OCI-LY7 (cell line): ENCODE measurements at regions not wholly inside any gene's neighbourhood (a gene's known extent, or its start where the extent isn't known, plus 50 kb on each side); places are given as distances from the start of the nearest gene placed in this dataset.

ENCODE experiments used
- CTCF ChIP-seq: fragments of 200-600 bp; sonication (generic); conservative IDR thresholded peaks from 2 replicates; pipeline ENCODE4 v1.5.1; 2014; ENCODE audit warnings: mild to moderate bottlenecking, antibody characterized with exemption, low read length, moderate library complexity, mixed read lengths
- EZH2phosphoT487 ChIP-seq: fragments of 200-600 bp; sonication (generic); IDR thresholded peaks from 2 replicates; pipeline ENCODE4 v1.6.1; 2018; ENCODE audit warnings: low read depth, borderline replicate concordance, mild to moderate bottlenecking, mixed run types, antibody characterized with exemption, low read length, moderate library complexity, mixed read lengths

- no peak for TF ChIP-seq CTCF
- no peak for TF ChIP-seq EZH2phosphoT487
Measured at GRCh38 chr4:184934961-184935360, 83.3 kb upstream of the HELT start.
